GM19438 (cell line): ENCODE measurements at regions not wholly inside any gene's neighbourhood (a gene's known extent, or its start where the extent isn't known, plus 50 kb on each side); places are given as distances from the start of the nearest gene placed in this dataset.
A peak's percentile ranks its signal among the peaks of the same experiment; 100 is the strongest.
"Not testable (repeated sequence)": the region's sequence is repeated elsewhere in the genome, so short reads cannot be mapped to it uniquely, and the experiment has no call there.

Experiments
- ATAC-seq: cut with Tn5 transposase; IDR thresholded peaks from one replicate; pipeline ENCODE4 v1.9.1; 2021; ENCODE audit warnings: low read depth; ENCODE audit not compliant: unreplicated experiment

DNA sequence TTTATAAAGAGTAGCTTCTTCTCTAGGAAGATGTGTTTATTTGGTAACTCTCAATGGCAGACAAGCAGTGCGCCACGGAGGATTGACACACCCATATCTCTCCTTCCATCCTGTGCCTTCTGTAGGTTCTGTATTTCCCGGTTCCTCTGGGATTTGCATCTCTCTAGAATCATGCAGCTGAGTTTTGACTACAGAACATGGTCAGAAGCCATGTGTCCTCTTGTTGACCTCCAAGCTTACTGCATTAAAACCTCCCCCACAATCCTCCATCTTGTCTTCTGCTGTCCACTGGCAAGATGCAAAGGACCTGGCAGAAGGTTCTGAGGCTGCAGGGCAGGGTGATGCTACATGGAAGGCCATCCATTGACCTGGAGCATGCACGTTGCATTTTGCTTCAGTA, 482.0 kb downstream of the DMRT2 start:
- no peak for ATAC-seq

GRCh38 chr9:1535051-1535450, 480.1 kb upstream of the SMARCA2 start:
- peak; percentile 63 for ATAC-seq

DNA sequence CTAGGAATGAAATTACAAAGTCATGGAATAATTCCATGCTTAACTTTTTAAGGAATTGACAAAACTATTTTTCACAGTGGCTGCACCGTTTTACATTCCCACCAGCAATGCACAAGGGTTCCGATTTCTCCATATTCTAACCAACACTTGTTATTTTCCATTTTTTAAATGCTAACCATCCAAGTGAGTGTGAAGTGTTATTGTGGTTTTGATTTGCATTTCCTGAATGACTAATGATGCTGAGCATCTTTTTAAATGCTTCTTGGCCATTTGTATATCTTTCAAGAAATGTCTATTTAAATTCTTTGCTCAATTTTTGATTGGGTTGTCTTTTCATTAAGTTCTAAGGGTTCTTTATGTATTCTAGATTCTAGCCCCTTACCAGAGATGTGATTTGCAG, 479.5 kb upstream of the SMARCA2 start:
- ATAC-seq = no peak

DNA sequence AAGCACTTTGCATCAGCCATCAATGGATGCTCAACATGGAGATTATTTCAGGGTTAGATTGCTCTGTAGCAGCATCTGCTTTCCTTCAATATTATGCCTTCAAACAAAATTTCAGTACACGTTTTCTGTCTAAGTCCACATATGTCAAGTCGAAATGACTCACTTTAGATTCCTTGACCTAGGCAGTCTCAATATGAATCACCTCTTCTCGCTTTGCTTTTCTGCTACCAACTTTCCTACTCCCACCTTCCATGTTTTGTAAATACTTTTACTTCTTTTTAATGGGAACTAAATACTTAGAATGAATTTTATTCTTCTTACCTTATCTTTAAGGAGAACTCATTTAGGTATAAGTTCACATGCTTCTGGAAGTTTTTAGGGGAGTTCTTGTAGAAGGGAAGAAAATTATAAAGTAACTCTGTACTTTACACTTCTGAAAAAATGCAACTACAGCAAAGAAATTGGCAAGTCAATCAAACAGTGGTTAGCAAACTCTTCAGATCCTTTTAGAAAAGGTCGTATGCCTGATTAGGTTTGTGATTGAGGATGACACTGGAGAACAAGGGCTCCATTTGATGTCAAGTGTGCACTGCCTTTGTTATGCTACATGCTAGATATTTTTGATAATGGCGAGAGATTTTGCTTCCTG, 478.5 kb upstream of the SMARCA2 start:
- ATAC-seq = no peak

DNA sequence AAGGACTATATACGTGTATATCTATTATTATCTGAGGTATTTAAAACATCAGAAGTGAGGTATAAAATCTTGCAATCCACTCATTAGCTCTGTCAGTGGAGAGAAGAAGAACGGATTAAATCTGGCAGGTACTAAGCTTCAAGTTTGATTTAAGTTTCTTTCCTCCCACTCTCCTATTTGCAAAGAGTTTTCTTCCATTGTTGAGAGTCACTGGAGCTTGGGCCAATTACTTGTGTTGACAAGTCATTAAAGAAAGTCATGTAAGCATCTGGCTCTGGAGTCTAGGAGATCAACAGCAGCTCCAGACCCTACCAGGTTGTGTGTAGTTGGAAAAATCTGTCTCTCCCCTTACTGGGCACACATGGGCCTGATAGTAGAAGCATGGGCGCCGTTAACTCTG, 476.8 kb upstream of the SMARCA2 start:
- ATAC-seq = no peak

DNA sequence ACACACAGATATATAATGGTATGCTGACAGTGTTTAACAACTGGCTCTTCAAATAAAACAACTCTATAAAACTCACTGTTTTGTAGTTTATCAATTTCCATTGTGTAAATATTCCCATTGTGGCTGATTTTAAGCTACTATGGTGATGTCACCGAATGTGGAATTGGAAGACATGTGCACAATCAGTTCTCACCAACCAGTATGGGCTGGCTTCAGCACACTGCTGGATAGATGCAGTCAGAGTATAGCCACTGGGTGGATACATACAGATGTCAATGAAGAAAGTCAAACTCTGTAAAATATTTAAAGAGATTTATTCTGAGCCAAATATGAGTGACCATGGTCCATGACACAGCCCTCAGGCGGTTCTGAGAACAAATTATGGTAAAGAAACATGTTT, 475.9 kb upstream of the SMARCA2 start:
- ATAC-seq = no peak

DNA sequence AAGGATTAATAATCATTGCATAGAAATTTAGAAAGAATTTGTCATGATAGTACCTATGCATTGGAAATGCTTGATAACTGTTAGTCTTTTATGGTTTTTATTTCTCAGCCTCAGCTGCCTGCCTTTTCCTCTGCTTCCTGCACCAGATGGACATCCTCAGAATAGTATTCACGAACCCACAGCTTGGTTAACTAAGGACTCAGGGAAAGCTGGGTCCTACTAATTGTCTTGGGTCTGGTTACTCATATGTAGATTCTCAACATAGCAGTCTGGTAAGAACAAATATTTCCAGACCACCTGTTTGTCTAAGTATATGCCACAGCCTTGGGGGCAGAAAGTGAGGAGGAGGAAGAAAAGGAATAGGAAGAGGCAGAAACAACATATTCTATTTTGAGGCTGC, 464.5 kb upstream of the SMARCA2 start:
- ATAC-seq = no peak

DNA sequence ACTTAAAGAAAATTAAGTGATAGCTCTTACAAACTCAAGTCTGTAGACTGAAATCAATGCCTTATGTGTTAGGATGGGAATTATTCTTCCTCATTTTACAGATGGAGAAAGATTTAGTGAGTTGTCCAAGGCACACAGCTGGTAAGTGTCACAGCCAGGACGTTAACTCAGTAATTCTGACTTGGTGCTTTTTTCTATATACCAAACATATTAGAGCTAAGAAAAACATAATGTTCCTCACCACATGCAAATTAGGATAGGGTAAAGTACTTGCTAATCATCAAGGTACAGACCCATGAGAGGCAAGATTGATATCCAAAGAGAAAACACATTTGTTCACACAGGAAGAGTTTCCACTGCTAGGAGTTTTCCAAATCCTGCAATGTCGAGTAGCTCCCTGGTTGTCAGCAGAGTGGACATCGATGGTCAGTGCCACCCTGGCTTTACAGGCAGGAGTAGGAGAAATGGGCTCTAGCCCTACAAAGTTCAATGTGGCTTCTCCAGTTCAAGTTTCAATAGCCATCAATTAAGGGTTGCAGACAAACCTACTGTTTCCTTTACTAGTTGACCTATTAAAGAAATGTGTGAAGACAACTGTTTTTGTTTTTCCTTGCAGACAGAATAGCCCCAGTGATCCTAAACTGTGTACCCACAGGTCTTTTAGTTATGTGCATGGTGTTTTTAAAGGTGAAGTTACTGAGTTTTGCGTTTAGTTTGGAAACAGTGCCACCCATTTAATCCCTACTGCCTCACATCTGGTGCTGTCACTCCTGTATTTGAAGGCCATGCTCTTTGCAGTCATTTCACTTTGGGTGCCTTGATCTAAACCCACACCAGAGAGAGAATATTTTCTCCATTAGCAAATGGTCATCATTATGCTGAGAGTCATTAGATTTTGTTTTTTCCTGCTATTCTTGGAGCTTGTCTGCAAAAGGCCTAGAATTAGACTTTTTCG, 460.8 kb upstream of the SMARCA2 start:
- ATAC-seq = peak; percentile 53

GRCh38 chr9:1558666-1559065, 456.5 kb upstream of the SMARCA2 start:
- ATAC-seq = not testable (repeated sequence)

- ATAC-seq = no peak
Observed at GRCh38 chr9:1575939-1576338, 439.2 kb upstream of the SMARCA2 start.

- peak; percentile 91 for ATAC-seq
Observed at GRCh38 chr9:1580215-1580614, 434.9 kb upstream of the SMARCA2 start.

DNA sequence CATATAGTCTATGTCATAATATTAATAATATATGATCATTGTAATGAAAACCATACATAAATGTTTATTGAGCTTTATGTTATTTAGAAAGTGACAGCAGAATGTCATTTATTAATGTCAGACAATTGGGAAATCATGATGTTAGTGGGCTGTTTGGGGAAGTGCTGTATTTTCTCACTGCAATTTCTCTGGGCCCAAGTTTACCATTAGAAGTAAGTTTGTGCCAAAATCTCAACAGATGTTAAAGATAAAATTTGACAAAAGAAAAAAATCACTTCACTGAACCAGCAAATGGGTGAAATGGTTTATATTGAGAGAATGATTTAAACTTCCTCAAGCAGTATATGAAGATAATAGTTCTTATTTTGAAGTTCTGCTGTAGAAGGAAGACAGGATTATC, 433.2 kb upstream of the SMARCA2 start:
- ATAC-seq = no peak

- no peak for ATAC-seq
Observed at GRCh38 chr9:1591310-1591709, 423.8 kb upstream of the SMARCA2 start.

- ATAC-seq = no peak
Observed at GRCh38 chr9:1598270-1598669, 416.9 kb upstream of the SMARCA2 start.

DNA sequence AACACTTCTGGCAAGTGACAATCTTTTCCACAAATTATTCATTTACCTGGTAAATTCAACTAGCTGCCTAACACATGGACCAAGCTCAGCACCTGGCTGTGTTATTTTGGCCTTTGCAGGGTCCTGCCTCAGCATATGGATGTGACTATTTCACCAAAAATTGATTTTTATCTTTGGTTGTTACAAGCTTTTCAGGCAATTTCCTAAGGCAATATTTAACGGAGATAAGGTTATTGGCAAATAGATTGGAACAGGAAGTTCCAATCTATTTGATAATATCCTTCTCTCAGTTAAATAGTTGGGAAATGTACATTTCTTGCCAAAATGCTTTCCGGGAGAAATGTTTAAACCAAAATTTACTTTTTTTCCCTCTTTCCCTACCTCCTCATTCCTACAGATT, 415.2 kb upstream of the SMARCA2 start:
- ATAC-seq = no peak

DNA sequence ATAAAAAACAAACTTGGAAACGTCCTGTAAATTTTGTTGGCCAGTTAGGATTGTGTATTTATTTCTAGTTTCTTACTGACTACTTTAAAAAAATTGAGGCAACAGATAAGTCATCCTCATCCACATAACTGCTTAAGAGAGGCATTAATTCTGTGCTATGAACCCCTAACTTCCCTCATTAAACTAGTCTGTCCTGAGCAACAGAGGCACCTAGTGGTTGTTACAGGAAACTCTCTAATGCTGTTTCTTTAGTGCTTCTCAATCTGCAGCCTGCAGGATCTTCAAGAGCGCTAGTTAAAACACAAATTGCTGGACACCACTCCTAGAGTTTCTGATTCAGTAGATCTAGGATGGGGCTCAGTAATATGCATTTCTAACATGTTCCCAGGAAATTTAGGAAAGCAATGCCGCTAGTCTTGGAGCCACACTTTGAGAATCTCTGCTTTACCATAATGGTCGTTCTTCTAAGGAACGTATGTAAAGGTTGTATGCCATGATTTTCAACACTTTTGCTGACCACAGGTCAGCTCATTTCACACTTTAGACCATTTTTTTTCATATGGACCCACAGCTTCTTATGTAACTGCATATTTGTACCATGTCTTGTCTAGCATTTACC, 410.1 kb upstream of the SMARCA2 start:
- ATAC-seq = no peak

GRCh38 chr9:1606253-1606652, 408.9 kb upstream of the SMARCA2 start:
- ATAC-seq = no peak

DNA sequence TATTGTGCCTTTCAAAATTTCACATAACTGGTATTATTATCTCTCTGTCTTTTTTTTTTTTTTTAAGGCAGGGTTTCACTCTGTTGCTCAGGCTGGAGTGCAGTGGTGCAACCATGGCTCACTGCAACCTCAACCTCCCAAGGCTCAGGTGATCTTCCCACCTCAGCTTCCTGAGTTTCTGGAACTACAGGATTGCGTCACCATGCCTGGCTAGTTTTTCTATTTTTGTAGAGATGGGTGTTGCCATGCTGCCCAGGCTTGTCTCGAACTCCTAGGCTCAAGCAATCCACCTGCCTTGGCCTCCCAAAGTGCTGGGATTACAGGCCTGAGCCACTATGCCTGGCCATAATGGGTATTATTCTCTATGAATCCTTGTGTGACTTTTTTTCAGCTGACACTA, 402.3 kb upstream of the SMARCA2 start:
- no peak for ATAC-seq

DNA sequence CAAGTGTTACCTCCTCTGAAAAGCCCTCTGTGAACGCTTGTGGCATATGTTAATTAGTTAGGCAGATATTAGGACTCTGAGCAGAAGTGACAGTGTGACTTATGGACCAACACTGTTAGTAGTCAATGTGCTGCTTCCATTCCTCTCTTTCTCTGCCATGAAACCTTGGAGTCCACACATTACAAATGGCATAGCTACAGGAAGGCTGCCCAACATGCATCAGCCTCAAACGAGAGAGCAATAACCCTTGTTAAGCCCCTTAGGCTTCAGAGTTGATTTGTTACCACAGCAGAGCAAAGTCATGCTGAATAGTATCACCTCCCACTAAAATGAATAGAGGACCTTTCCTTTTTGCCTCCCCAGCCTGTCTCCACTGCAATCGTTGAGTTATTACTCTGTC, 397.7 kb upstream of the SMARCA2 start:
- no peak for ATAC-seq

GRCh38 chr9:1619915-1620710, 395.0 kb upstream of the SMARCA2 start:
- ATAC-seq = no peak

- no peak for ATAC-seq
Observed at GRCh38 chr9:1637401-1637800, 377.7 kb upstream of the SMARCA2 start.
